ENCODE measurements at regions not wholly inside any gene's neighbourhood (a gene's known extent, or its start where the extent isn't known, plus 50 kb on each side); places are given as distances from the start of the nearest gene placed in this dataset.

GRCh38 chr3:41026394-41027177, 172.7 kb upstream of the CTNNB1 start (continued):
- TF ChIP-seq CUX1 (CRISPR knock-in tag; IDR thresholded peaks at IDR 0.05) (no peak), CCNT2 (IDR thresholded peaks at IDR 0.05; ENCODE audit: borderline replicate concordance, extremely low read depth, insufficient read length, low read depth, low read length) (no peak), HDAC1 (IDR thresholded peaks at IDR 0.05) (no peak), HMG20A (CRISPR knock-in tag; conservative IDR thresholded peaks at IDR 0.05) (no peak), EHMT2 (IDR thresholded peaks at IDR 0.05) (0 out of 2 replicates have a peak, but pooled peaks have one; percentile 27), BACH1 (tag; IDR thresholded peaks at IDR 0.05) (peak; percentile 24; the same call in 1 of the 2 replicates), MYC (IDR thresholded peaks at IDR 0.05; ENCODE audit: low read depth, low read length) (peak; percentile 65), MYC (CRISPR knock-in tag; IDR thresholded peaks at IDR 0.05; ENCODE audit: borderline replicate concordance, low read depth) (no peak), TEAD2 (tag; IDR thresholded peaks at IDR 0.05) (no peak), PYGO2 (tag; IDR thresholded peaks at IDR 0.05) (no peak), PRMT5 (CRISPR knock-in tag; IDR thresholded peaks at IDR 0.05) (no peak), RBM25 (IDR thresholded peaks at IDR 0.05; ENCODE audit: low read depth, low read length, severe bottlenecking) (no peak), ZNF717 (CRISPR knock-in tag; IDR thresholded peaks at IDR 0.05) (no peak)
- TF ChIP-seq, protein P1, sequence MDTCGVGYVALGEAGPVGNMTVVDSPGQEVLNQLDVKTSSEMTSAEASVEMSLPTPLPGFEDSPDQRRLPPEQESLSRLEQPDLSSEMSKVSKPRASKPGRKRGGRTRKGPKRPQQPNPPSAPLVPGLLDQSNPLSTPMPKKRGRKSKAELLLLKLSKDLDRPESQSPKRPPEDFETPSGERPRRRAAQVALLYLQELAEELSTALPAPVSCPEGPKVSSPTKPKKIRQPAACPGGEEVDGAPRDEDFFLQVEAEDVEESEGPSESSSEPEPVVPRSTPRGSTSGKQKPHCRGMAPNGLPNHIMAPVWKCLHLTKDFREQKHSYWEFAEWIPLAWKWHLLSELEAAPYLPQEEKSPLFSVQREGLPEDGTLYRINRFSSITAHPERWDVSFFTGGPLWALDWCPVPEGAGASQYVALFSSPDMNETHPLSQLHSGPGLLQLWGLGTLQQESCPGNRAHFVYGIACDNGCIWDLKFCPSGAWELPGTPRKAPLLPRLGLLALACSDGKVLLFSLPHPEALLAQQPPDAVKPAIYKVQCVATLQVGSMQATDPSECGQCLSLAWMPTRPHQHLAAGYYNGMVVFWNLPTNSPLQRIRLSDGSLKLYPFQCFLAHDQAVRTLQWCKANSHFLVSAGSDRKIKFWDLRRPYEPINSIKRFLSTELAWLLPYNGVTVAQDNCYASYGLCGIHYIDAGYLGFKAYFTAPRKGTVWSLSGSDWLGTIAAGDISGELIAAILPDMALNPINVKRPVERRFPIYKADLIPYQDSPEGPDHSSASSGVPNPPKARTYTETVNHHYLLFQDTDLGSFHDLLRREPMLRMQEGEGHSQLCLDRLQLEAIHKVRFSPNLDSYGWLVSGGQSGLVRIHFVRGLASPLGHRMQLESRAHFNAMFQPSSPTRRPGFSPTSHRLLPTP (IDR thresholded peaks at IDR 0.05; ENCODE audit: borderline replicate concordance, extremely low read depth, insufficient read length): no peak
- TF ChIP-seq, protein P2, sequence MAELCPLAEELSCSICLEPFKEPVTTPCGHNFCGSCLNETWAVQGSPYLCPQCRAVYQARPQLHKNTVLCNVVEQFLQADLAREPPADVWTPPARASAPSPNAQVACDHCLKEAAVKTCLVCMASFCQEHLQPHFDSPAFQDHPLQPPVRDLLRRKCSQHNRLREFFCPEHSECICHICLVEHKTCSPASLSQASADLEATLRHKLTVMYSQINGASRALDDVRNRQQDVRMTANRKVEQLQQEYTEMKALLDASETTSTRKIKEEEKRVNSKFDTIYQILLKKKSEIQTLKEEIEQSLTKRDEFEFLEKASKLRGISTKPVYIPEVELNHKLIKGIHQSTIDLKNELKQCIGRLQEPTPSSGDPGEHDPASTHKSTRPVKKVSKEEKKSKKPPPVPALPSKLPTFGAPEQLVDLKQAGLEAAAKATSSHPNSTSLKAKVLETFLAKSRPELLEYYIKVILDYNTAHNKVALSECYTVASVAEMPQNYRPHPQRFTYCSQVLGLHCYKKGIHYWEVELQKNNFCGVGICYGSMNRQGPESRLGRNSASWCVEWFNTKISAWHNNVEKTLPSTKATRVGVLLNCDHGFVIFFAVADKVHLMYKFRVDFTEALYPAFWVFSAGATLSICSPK (IDR thresholded peaks at IDR 0.05; ENCODE audit: borderline replicate concordance): no peak
- TF ChIP-seq, protein P3, sequence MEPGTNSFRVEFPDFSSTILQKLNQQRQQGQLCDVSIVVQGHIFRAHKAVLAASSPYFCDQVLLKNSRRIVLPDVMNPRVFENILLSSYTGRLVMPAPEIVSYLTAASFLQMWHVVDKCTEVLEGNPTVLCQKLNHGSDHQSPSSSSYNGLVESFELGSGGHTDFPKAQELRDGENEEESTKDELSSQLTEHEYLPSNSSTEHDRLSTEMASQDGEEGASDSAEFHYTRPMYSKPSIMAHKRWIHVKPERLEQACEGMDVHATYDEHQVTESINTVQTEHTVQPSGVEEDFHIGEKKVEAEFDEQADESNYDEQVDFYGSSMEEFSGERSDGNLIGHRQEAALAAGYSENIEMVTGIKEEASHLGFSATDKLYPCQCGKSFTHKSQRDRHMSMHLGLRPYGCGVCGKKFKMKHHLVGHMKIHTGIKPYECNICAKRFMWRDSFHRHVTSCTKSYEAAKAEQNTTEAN (CRISPR knock-in tag; IDR thresholded peaks at IDR 0.05): no peak
